ENCODE measurements at regions not wholly inside any gene's neighbourhood (a gene's known extent, or its start where the extent isn't known, plus 50 kb on each side); places are given as distances from the start of the nearest gene placed in this dataset.

- H3K36me3 ChIP-seq (ENCODE audit: control insufficient read depth, insufficient read depth, low read length): no peaks in the 10 kb centered on the region
- TF ChIP-seq CTCF (IDR thresholded peaks at IDR 0.05; ENCODE audit: insufficient read depth, low read length, poor library complexity, severe bottlenecking): no peak
- no peak overlapping the region for H3K4me3 ChIP-seq (replicated peaks; ENCODE audit: low read depth, low read length)
- peaks cover 2% of the 10 kb centered on the region for H3K27me3 ChIP-seq (replicated peaks; ENCODE audit: control insufficient read depth, insufficient read depth, low read length)
- DNase-seq (ENCODE audit: extremely low read depth, insufficient read length): peak; percentile 23
Observed at GRCh38 chr6:165854863-165855593, 192.0 kb upstream of the PDE10A start.

- H3K27me3 ChIP-seq (replicated peaks; ENCODE audit: control insufficient read depth, insufficient read depth, low read length): peaks cover 2% of the 10 kb centered on the region
- H3K4me3 ChIP-seq (replicated peaks; ENCODE audit: low read depth, low read length): no peak overlapping the region
Observed at GRCh38 chr6:165854061-165854862, 191.2 kb upstream of the PDE10A start.

DNA sequence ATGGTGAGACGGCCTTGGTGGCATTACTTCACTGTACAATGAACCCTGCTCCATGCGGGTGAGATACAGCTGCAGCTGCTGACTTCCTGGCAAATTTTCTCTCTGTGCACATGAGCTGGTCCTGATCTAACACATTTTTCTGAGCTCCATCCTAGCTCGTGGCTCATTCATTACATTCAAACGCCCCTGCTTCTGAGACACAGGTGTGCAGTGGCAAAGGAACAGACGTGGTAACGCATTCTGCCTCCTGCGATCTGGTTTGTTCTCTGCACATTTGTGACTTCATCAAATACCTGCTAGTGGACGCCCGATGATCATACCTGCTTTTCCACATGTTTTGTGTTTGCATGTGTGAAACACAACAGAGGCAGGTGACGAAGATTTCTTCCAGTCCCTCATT lies 189.6 kb upstream of the PDE10A start:
- H3K4me3 ChIP-seq (replicated peaks; ENCODE audit: low read depth, low read length): no peak overlapping the region
- H3K36me3 ChIP-seq (ENCODE audit: control insufficient read depth, insufficient read depth, low read length): no peaks in the 10 kb centered on the region
- no peak for DNase-seq (ENCODE audit: extremely low read depth, insufficient read length)
- TF ChIP-seq CTCF (IDR thresholded peaks at IDR 0.05; ENCODE audit: insufficient read depth, low read length, poor library complexity, severe bottlenecking): no peak
- peaks cover 2% of the 10 kb centered on the region for H3K27me3 ChIP-seq (replicated peaks; ENCODE audit: control insufficient read depth, insufficient read depth, low read length)

More at GRCh38 chr6:165854061-165854862, 191.2 kb upstream of the PDE10A start:
- TF ChIP-seq CTCF (IDR thresholded peaks at IDR 0.05; ENCODE audit: insufficient read depth, low read length, poor library complexity, severe bottlenecking): no peak
- DNase-seq (ENCODE audit: extremely low read depth, insufficient read length): no peak
- no peaks in the 10 kb centered on the region for H3K36me3 ChIP-seq (ENCODE audit: control insufficient read depth, insufficient read depth, low read length)

DNA sequence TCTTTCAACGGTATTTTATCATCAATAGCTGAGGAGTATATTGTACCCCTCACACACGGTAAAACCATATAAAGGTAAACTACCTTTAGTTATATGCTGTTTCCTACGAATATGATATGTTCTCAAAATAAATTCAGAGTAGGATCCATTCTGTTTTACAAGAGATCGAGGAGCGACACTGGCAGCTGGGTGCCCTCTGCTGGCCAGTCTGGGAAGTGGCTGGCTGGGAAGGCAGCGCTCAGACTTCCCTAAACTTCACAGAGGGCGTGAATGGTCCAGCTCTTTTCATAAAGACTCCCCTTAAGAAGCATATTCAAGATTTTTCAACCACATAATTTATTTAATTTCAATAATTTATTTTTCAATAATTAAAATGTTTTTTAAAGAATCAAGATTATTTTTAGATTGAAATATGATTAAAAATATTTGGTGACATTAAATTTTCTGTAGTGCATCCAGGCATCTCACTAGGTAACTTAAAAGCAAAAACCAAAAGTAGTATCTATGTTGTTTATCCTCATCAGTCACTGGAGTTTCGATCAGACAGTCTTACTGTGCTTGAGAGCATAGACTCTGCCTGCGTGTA lies 187.5 kb upstream of the PDE10A start:
- Histone ChIP-seq H3K27me3 (replicated peaks; ENCODE audit: control insufficient read depth, insufficient read depth, low read length) (peaks cover 2% of the 10 kb centered on the region), H3K4me3 (replicated peaks; ENCODE audit: low read depth, low read length) (no peak overlapping the region), H3K36me3 (ENCODE audit: control insufficient read depth, insufficient read depth, low read length) (no peaks in the 10 kb centered on the region)
- TF ChIP-seq CTCF (IDR thresholded peaks at IDR 0.05; ENCODE audit: insufficient read depth, low read length, poor library complexity, severe bottlenecking): peak; percentile 99
- DNase-seq (ENCODE audit: extremely low read depth, insufficient read length): peak; percentile 20

DNA sequence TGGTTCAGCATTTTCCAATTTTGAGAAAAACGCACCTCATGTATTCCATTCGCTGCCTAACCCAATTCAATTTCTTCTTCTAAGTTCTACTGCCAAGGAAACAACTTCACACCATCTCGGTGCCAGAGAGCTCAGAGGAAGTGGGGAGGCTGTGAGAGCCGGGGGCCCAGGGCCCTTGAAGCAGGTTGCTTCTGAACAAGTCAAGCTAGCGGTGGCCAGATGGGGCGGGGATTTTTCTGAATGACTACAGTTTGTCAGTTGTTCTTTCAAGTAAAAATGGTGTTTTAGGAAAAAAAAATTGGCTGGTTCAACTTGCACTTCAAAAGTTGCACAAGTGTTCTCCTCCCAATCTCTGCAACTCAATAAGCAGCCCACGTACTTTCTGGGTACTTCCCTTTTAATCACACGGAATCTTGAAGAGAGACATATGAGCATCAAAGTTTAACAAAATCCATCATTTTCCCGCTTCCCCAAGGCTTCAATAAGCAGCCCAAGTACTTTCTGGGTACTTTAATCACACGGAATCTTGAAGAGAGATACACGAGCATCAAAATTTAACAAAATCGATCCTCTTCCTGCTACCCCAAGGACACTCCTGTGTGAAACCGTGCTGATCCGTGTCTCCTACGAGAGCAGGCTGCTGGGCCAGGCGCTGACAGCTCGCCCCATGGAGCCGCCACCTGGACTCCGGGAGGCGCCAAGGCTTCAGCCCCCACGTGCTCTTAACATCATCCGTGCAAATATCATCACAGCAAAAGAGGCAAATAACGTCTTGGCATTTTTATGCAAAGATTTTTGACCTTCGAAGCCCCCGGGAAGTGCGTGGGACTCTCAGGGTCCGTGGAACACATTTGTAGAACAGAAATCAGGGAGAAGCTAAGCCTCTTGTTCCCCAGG lies 186.7 kb upstream of the PDE10A start:
- Histone ChIP-seq H3K4me3 (replicated peaks; ENCODE audit: low read depth, low read length) (no peak overlapping the region), H3K27me3 (replicated peaks; ENCODE audit: control insufficient read depth, insufficient read depth, low read length) (peaks cover 2% of the 10 kb centered on the region), H3K36me3 (ENCODE audit: control insufficient read depth, insufficient read depth, low read length) (no peaks in the 10 kb centered on the region)
- DNase-seq (ENCODE audit: extremely low read depth, insufficient read length): no peak
- no peak for TF ChIP-seq CTCF (IDR thresholded peaks at IDR 0.05; ENCODE audit: insufficient read depth, low read length, poor library complexity, severe bottlenecking)
